NCI-H446 treated with DMSO at 0.1 percent for 48 hours (cell line): ENCODE measurements at regions not wholly inside any gene's neighbourhood (a gene's known extent, or its start where the extent isn't known, plus 50 kb on each side); places are given as distances from the start of the nearest gene placed in this dataset.
A peak's percentile ranks its signal among the peaks of the same experiment; 100 is the strongest.

Source experiments
- DNase-seq: peaks from one replicate; lab custom pipeline; 2025; lab: John Stamatoyannopoulos, UW

- no peak for DNase-seq
Observed at GRCh38 chr4:138749303-138749702, 266.3 kb upstream of the NOCT start.

- DNase-seq = no peak
Observed at GRCh38 chr4:138741766-138742377, 273.7 kb upstream of the NOCT start.

- no peak for DNase-seq
Observed at GRCh38 chr4:138740816-138741745, 274.5 kb upstream of the NOCT start.

GRCh38 chr4:138736362-138736761, 279.2 kb upstream of the NOCT start:
- no peak for DNase-seq

GRCh38 chr4:138734746-138735145, 280.8 kb upstream of the NOCT start:
- no peak for DNase-seq

GRCh38 chr4:138728566-138728965, 287.0 kb upstream of the NOCT start:
- DNase-seq = no peak

GRCh38 chr4:138727731-138728130, 287.9 kb upstream of the NOCT start:
- DNase-seq = no peak

- no peak for DNase-seq
Observed at GRCh38 chr4:138724530-138724929, 291.1 kb upstream of the NOCT start.

- no peak for DNase-seq
Observed at GRCh38 chr4:138716559-138717335, 298.8 kb upstream of the NOCT start.

GRCh38 chr4:138710297-138710696, 305.3 kb upstream of the NOCT start:
- DNase-seq = no peak

- DNase-seq = no peak
Observed at GRCh38 chr4:138709859-138710258, 305.7 kb upstream of the NOCT start.

GRCh38 chr4:138707746-138708677, 307.6 kb upstream of the NOCT start:
- no peak for DNase-seq

- DNase-seq = no peak
Observed at GRCh38 chr4:138706201-138706600, 309.4 kb upstream of the NOCT start.

GRCh38 chr4:138702190-138702824, 313.3 kb upstream of the NOCT start:
- DNase-seq = peak; percentile 58

GRCh38 chr4:138698641-138699040, 316.9 kb upstream of the NOCT start:
- no peak for DNase-seq

GRCh38 chr4:138697851-138698250, 317.7 kb upstream of the NOCT start:
- peak; percentile 1 for DNase-seq

- DNase-seq = no peak
Observed at GRCh38 chr4:138696771-138697170, 318.8 kb upstream of the NOCT start.

GRCh38 chr4:138696058-138696457, 319.5 kb upstream of the NOCT start:
- no peak for DNase-seq

GRCh38 chr4:138693526-138693925, 322.1 kb upstream of the NOCT start:
- no peak for DNase-seq

- no peak for DNase-seq
Observed at GRCh38 chr4:138692411-138692810, 323.2 kb upstream of the NOCT start.

GRCh38 chr4:138689593-138689992, 326.0 kb upstream of the NOCT start:
- no peak for DNase-seq
